Choroid plexus epithelial cell (primary cell): ENCODE measurements at regions not wholly inside any gene's neighbourhood (a gene's known extent, or its start where the extent isn't known, plus 50 kb on each side); places are given as distances from the start of the nearest gene placed in this dataset.

Experiments
- DNase-seq: peaks from one replicate; pipeline ENCODE4 v3.0.0-alpha.2; 2010; ENCODE audit warnings: low read depth
- H3K4me3 ChIP-seq: 2 replicates; pipeline ENCODE4 v1.5.1; 2011; ENCODE audit warnings: low read depth, mild to moderate bottlenecking, control low read depth, low read length, moderate library complexity
- TF ChIP-seq, protein P1 (sequence below): conservative IDR thresholded peaks from 2 replicates; pipeline ENCODE4 v1.5.1; 2011; ENCODE audit warnings: low read depth, mild to moderate bottlenecking, control low read depth, inconsistent platforms, low read length, moderate library complexity

DNA sequence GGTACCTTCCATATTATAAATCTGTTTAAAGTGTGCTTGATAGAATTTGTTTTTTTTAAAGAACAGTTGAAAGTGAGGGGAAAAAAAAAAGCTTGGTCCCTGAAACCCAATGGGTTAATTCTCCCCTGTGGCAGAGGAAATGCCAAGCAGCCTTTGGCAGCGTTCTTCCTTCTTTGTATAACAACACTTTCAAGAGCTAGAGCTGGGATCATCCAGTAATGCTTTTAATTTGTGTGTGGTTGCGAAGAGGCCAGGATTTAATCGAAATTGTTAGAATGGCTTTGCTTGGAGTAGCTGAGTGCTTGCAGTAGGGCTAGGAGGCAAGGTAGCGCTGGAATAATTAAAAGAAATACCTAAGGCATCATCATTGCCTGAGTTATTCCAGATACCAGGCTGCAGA is 692.0 kb downstream of the DHX35 start:
- TF ChIP-seq, protein P1, sequence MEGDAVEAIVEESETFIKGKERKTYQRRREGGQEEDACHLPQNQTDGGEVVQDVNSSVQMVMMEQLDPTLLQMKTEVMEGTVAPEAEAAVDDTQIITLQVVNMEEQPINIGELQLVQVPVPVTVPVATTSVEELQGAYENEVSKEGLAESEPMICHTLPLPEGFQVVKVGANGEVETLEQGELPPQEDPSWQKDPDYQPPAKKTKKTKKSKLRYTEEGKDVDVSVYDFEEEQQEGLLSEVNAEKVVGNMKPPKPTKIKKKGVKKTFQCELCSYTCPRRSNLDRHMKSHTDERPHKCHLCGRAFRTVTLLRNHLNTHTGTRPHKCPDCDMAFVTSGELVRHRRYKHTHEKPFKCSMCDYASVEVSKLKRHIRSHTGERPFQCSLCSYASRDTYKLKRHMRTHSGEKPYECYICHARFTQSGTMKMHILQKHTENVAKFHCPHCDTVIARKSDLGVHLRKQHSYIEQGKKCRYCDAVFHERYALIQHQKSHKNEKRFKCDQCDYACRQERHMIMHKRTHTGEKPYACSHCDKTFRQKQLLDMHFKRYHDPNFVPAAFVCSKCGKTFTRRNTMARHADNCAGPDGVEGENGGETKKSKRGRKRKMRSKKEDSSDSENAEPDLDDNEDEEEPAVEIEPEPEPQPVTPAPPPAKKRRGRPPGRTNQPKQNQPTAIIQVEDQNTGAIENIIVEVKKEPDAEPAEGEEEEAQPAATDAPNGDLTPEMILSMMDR: no peak
- no peak for DNase-seq
- H3K4me3 ChIP-seq: no peak overlapping the region

DNA sequence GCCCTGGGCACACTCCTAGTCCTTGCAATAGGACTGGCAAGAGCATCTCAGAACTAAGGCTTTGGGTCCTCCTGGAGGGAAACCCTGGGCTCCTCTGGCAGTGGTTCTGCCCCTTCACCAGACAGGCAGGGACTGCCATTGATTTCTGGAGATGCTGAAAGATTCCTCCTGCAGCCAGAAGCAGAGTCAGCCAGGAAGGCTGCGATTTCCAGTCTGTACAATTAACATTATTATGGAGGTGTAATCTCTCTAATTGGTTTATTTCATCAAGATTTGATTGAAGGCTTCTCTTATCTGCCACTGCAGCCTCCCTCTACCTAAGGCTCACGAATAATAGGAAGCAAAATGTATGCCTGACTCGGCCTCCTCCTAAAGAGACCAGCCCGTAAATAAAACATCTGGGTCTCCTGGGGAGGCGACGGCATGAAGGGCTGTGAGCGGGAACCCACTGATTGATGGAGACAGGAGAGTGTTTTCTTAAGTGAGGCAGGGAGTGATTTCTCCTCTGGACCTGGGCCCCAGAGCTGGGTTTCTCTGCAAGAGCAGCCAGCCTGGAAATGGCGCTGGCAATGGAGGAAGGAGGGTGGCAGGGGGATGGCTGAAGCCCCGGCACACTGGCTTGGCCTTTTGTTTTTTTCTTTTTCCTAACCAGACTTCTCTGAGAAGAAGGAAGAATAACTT is 689.6 kb downstream of the DHX35 start:
- H3K4me3 ChIP-seq: no peak overlapping the region
- DNase-seq: no peak
- TF ChIP-seq, protein P1: no peak

DNA sequence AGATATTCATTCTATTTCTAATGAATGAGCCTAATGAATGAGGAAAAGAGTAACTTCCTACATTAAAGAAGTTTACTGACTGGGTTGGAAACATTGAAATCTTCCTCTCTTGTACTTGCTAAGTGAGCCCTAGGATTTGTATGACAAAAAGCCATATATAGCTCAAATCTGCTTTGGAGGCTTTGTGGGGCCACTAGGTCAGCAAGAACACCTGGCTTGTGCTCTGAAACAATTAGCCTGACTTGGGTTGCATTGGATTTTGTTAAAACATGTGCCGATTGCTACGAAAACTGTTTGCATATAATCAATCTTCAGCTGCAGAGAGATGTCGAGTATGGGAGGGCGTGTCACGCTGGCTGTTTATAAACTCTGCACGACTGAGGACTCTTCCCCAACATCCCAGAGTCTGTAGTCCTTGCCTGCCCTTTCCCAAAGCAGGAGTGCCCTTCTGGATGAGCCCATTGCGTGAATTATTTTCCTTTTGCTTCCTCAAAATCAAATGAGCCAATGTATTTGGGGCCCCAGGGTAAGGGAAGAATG is 684.8 kb downstream of the DHX35 start:
- no peak for DNase-seq
- H3K4me3 ChIP-seq: no peak overlapping the region
- TF ChIP-seq, protein P1: no peak

DNA sequence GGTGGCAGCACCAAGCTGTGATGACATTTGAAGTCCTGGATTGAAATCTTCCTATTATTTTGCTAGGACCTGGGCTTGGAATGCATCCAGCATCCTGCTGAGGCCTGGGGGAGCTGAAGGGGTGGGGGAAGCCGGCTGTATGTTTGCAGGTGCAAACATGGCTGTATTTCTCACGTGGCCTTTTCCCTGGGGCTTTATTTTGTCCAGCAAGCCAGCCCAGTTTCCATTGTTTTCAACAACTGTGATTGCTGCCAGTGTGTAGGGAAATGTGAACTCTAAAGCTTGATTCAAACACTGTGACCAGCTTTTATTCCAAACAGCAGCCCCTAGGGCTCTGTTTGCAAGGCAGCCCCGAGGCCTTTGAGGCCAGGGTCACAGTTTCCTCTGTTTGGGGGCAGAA is 683.0 kb downstream of the DHX35 start:
- H3K4me3 ChIP-seq: no peak overlapping the region
- no peak for DNase-seq
- TF ChIP-seq, protein P1: no peak

DNA sequence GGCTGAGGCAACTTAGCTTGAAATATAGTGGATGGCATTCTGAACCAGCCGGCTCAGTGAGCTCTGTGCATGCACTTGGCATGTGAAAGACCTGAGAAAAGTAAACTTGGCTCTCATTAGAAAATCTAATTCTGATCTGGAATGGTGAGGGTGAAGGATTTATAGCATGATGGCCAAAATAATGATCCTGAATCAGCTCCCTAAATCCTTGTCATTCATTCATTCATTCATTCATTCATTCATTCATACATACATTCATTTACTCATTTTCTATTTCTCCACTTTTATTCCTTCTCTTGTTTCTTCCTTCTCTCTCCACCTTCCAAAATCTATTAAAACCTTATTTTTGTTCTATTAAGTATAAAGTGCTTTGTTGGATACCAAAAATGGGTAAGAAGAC is 681.1 kb downstream of the DHX35 start:
- TF ChIP-seq, protein P1: no peak

DNA sequence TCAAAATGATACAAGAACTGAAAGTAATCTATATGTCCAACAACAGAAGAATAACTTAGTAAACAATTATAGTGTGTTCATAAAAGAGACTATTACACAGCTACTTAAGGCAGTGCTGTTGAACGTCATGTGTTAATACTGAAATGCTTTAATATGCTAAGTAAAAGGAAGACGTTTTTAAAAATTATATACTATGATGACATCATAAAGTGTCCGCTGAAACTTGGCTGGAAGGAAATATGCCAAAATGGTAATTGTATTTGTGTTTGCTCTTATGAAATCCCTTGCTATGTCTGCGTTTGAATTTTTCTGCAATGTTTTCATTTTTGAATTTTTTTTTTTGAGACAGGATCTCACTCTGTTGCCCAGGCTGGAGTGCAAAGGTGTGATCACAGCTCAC is 679.3 kb downstream of the DHX35 start:
- TF ChIP-seq, protein P1: no peak
- no peak for DNase-seq

More for the DNA sequence above, 681.1 kb downstream of the DHX35 start:
- no peak overlapping the region for H3K4me3 ChIP-seq
- DNase-seq: no peak

DNA sequence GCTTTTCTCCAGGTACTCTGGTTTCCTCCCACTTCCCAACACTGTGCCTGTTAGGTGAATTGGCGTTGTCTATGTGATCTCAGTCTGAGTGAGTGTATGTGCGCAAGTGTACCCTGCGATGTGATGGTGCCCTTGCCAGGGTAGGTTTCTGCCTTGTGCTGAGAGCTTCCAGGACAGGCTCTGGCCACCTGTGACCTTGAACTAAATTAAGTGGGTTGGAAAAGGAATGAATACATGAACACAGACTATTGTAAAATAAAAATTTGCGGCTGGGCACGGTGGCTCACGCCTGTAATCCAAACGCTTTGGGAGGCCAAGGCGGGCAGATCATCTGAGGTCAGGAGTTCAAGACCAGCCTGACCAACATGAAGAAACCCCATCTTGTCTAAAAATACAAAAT is 678.0 kb downstream of the DHX35 start:
- TF ChIP-seq, protein P1: no peak
- no peak overlapping the region for H3K4me3 ChIP-seq
- no peak for DNase-seq

More for the DNA sequence above, 679.3 kb downstream of the DHX35 start:
- no peak overlapping the region for H3K4me3 ChIP-seq
